ENCODE measurements at regions not wholly inside any gene's neighbourhood (a gene's known extent, or its start where the extent isn't known, plus 50 kb on each side); places are given as distances from the start of the nearest gene placed in this dataset.

- Histone ChIP-seq H3K9me2 (ENCODE audit: insufficient read depth) (no peaks in the 10 kb centered on the region), H3K4me3 (no peak overlapping the region), H3F3A (ENCODE audit: insufficient read depth, low read depth) (no peaks in the 10 kb centered on the region), H3K27me3 (ENCODE audit: insufficient read depth, low read depth) (peaks cover 43% of the 10 kb centered on the region), H4K20me1 (ENCODE audit: insufficient read depth) (no peaks in the 10 kb centered on the region), H3K9me3 (ENCODE audit: insufficient read depth, low read depth) (no peaks in the 10 kb centered on the region), H3K27ac (no peak overlapping the region), H3K4me2 (no peak overlapping the region), H3K36me3 (ENCODE audit: low read depth) (no peaks in the 10 kb centered on the region), H3K4me1 (replicated peaks; ENCODE audit: insufficient read depth) (no peaks in the 10 kb centered on the region), H2AFZ (no peak overlapping the region), H3K79me2 (ENCODE audit: low read depth) (no peaks in the 10 kb centered on the region)
- TF ChIP-seq EZH2 (IDR thresholded peaks at IDR 0.05; ENCODE audit: low read depth) (no peak), CTCF (conservative IDR thresholded peaks at IDR 0.05) (no peak)
- POLR2A ChIA-PET (ENCODE audit: unreplicated experiment): no interaction called here
- CTCF ChIA-PET: no interaction called here
- no peak for DNase-seq
- no TSS peak for BruUV-seq (replicated peaks)
- intact Hi-C loops (cut with micrococcal nuclease; ENCODE audit: unreplicated experiment): no loop called here
Measured at GRCh38 chr13:22735011-22735995, 445.5 kb upstream of the SGCG start.

- Histone ChIP-seq H3K4me3 (no peak overlapping the region), H3K27ac (no peak overlapping the region), H3F3A (ENCODE audit: insufficient read depth, low read depth) (no peaks in the 10 kb centered on the region), H3K9me3 (ENCODE audit: insufficient read depth, low read depth) (no peaks in the 10 kb centered on the region), H4K20me1 (ENCODE audit: insufficient read depth) (no peaks in the 10 kb centered on the region), H3K79me2 (ENCODE audit: low read depth) (no peaks in the 10 kb centered on the region), H3K4me2 (no peak overlapping the region), H3K9me2 (ENCODE audit: insufficient read depth) (no peaks in the 10 kb centered on the region), H3K36me3 (ENCODE audit: low read depth) (no peaks in the 10 kb centered on the region), H3K27me3 (ENCODE audit: insufficient read depth, low read depth) (peaks cover 43% of the 10 kb centered on the region), H3K4me1 (replicated peaks; ENCODE audit: insufficient read depth) (no peaks in the 10 kb centered on the region), H2AFZ (no peak overlapping the region)
- BruUV-seq (replicated peaks): no TSS peak
- POLR2A ChIA-PET (ENCODE audit: unreplicated experiment): no interaction called here
- CTCF ChIA-PET: no interaction called here
- intact Hi-C loops (cut with micrococcal nuclease; ENCODE audit: unreplicated experiment): no loop called here
- TF ChIP-seq CTCF (conservative IDR thresholded peaks at IDR 0.05): no peak
- no peak for TF ChIP-seq EZH2 (IDR thresholded peaks at IDR 0.05; ENCODE audit: low read depth)
- DNase-seq: no peak
Measured at GRCh38 chr13:22736084-22736767, 444.6 kb upstream of the SGCG start.

- no TSS peak for BruUV-seq (replicated peaks)
- H3K4me2 ChIP-seq: no peak overlapping the region
- no peaks in the 10 kb centered on the region for H3K4me1 ChIP-seq (replicated peaks; ENCODE audit: insufficient read depth)
- no peaks in the 10 kb centered on the region for H3K79me2 ChIP-seq (ENCODE audit: low read depth)
- no peak for DNase-seq
- H3K27ac ChIP-seq: no peak overlapping the region
- H3K4me3 ChIP-seq: no peak overlapping the region
- no peaks in the 10 kb centered on the region for H4K20me1 ChIP-seq (ENCODE audit: insufficient read depth)
- no peaks in the 10 kb centered on the region for H3K9me2 ChIP-seq (ENCODE audit: insufficient read depth)
- intact Hi-C loops (cut with micrococcal nuclease; ENCODE audit: unreplicated experiment): no loop called here
- H2AFZ ChIP-seq: no peak overlapping the region
- peaks cover 42% of the 10 kb centered on the region for H3K27me3 ChIP-seq (ENCODE audit: insufficient read depth, low read depth)
- no peaks in the 10 kb centered on the region for H3K9me3 ChIP-seq (ENCODE audit: insufficient read depth, low read depth)
- TF ChIP-seq CTCF (conservative IDR thresholded peaks at IDR 0.05): no peak
- TF ChIP-seq EZH2 (IDR thresholded peaks at IDR 0.05; ENCODE audit: low read depth): no peak
- no peaks in the 10 kb centered on the region for H3K36me3 ChIP-seq (ENCODE audit: low read depth)
- ChIA-PET POLR2A (ENCODE audit: unreplicated experiment) (no interaction called here), CTCF (no interaction called here)
- no peaks in the 10 kb centered on the region for H3F3A ChIP-seq (ENCODE audit: insufficient read depth, low read depth)
Measured at GRCh38 chr13:22736768-22737092, 444.0 kb upstream of the SGCG start.
